Neural progenitor cell (in vitro differentiated cells): ENCODE measurements at regions not wholly inside any gene's neighbourhood (a gene's known extent, or its start where the extent isn't known, plus 50 kb on each side); places are given as distances from the start of the nearest gene placed in this dataset.

ENCODE experiments used
- DNase-seq: peaks from one replicate; pipeline ENCODE4 v3.0.0-alpha.2; 2016; ENCODE audit warnings: low spot score
- H2AFZ ChIP-seq: fragments of 200-600 bp; sonication (generic); replicated peaks from 2 replicates; pipeline ENCODE4 v1.6.1; 2016; ENCODE audit warnings: antibody characterized with exemption
- H3F3A ChIP-seq: fragments of 200-600 bp; sonication (generic); 2 replicates; pipeline ENCODE4 v1.6.1; 2016; ENCODE audit warnings: antibody characterized with exemption, low read depth
- H3K27ac ChIP-seq: fragments of 200-600 bp; sonication (generic); 2 replicates; pipeline ENCODE4 v1.5.1; 2016; ENCODE audit warnings: mild to moderate bottlenecking
- H3K27me3 ChIP-seq: fragments of 200-600 bp; sonication (generic); 2 replicates; pipeline ENCODE4 v1.6.1; 2016; ENCODE audit warnings: mild to moderate bottlenecking, moderate library complexity
- H3K36me3 ChIP-seq: fragments of 200-600 bp; sonication (generic); 2 replicates; pipeline ENCODE4 v1.5.1; 2016
- H3K4me1 ChIP-seq: fragments of 200-600 bp; sonication (generic); 2 replicates; pipeline ENCODE4 v1.6.1; 2016; ENCODE audit warnings: mixed run types
- H3K4me2 ChIP-seq: fragments of 200-600 bp; sonication (generic); 2 replicates; pipeline ENCODE4 v1.6.1; 2016
- H3K4me3 ChIP-seq: fragments of 200-600 bp; sonication (generic); 2 replicates; pipeline ENCODE4 v1.5.1; 2016
- H3K79me2 ChIP-seq: fragments of 200-600 bp; sonication (generic); 2 replicates; pipeline ENCODE4 v1.6.1; 2016; ENCODE audit warnings: low read depth
- H3K9ac ChIP-seq: fragments of 200-600 bp; sonication (generic); 2 replicates; pipeline ENCODE4 v1.6.1; 2016
- H3K9me3 ChIP-seq: fragments of 200-600 bp; sonication (generic); 2 replicates; pipeline ENCODE4 v1.5.1; 2016; ENCODE audit warnings: low read depth
- H4K20me1 ChIP-seq: fragments of 200-600 bp; sonication (generic); 2 replicates; pipeline ENCODE4 v1.6.1; 2016; ENCODE audit warnings: low read depth
- H3K27ac Mint-ChIP-seq: 3 replicates; pipeline ENCODE4 v1.8.0; 2021; ENCODE audit warnings: mixed read lengths
- H3K27me3 Mint-ChIP-seq: 2 replicates; pipeline ENCODE4 v1.8.0; 2022; ENCODE audit warnings: low read depth, mild to moderate bottlenecking, inconsistent platforms, moderate library complexity, mixed read lengths; ENCODE audit not compliant: insufficient read depth
- H3K36me3 Mint-ChIP-seq: 3 replicates; pipeline ENCODE4 v1.8.0; 2021; ENCODE audit warnings: mixed read lengths
- H3K4me1 Mint-ChIP-seq: 3 replicates; pipeline ENCODE4 v1.8.0; 2021; ENCODE audit warnings: mixed read lengths
- H3K4me3 Mint-ChIP-seq: 3 replicates; pipeline ENCODE4 v1.8.0; 2021; ENCODE audit warnings: mild to moderate bottlenecking, moderate library complexity, mixed read lengths
- H3K9me3 Mint-ChIP-seq: 3 replicates; pipeline ENCODE4 v1.8.0; 2020; ENCODE audit warnings: mixed read lengths
- CTCF ChIP-seq: fragments of 200-600 bp; sonication (generic); IDR thresholded peaks from 2 replicates; pipeline ENCODE4 v1.5.1; 2017; ENCODE audit warnings: antibody characterized with exemption, mild to moderate bottlenecking
- EZH2 ChIP-seq: fragments of 200-600 bp; sonication (generic); IDR thresholded peaks from 2 replicates; pipeline ENCODE4 v1.6.1; 2017; ENCODE audit warnings: antibody characterized with exemption, mild to moderate bottlenecking, moderate library complexity
- EZH2phosphoT487 ChIP-seq: fragments of 200-600 bp; sonication (generic); IDR thresholded peaks from 2 replicates; pipeline ENCODE4 v1.6.1; 2017; ENCODE audit warnings: antibody characterized with exemption

DNA sequence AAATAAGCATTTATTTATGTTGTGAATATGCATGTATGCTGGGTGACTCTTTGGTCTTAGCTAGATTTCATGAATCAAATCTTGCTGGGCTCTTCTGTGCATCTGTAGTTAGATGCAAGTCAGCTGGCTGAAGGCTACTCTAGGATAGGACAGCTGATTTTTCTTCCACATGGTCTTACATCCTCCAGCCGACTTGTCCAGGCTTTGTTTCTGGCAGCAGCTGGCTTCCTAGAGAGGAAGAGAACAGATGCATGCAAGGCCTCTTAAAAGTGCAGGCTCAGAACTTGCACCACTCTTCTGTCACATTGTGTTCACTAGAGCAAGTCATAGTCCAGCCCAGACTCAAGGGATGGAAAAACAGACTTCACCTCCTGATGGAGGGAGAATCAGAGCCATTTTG is 435.4 kb upstream of the STXBP6 start:
- H3K9me3 Mint-ChIP-seq = no peaks in the 10 kb centered on the region
- H3K4me1 ChIP-seq = no peaks in the 10 kb centered on the region
- H3K79me2 ChIP-seq = no peaks in the 10 kb centered on the region
- no peaks in the 10 kb centered on the region for H3K4me1 Mint-ChIP-seq
- TF ChIP-seq EZH2 (no peak), CTCF (no peak), EZH2phosphoT487 (no peak)
- H3K36me3 ChIP-seq = no peaks in the 10 kb centered on the region
- H3K4me2 ChIP-seq = no peak overlapping the region
- H4K20me1 ChIP-seq = no peaks in the 10 kb centered on the region
- no peaks in the 10 kb centered on the region for H3K9me3 ChIP-seq
- H2AFZ ChIP-seq = no peak overlapping the region
- no peak overlapping the region for H3K27ac ChIP-seq
- H3K27me3 ChIP-seq = no peaks in the 10 kb centered on the region
- H3K27me3 Mint-ChIP-seq = peaks cover 3% of the 10 kb centered on the region
- no peaks in the 10 kb centered on the region for H3F3A ChIP-seq
- H3K36me3 Mint-ChIP-seq = no peaks in the 10 kb centered on the region
- DNase-seq = no peak
- H3K4me3 ChIP-seq = no peak overlapping the region
- H3K4me3 Mint-ChIP-seq = no peak overlapping the region
- no peak overlapping the region for H3K9ac ChIP-seq
- H3K27ac Mint-ChIP-seq = no peak overlapping the region

DNA sequence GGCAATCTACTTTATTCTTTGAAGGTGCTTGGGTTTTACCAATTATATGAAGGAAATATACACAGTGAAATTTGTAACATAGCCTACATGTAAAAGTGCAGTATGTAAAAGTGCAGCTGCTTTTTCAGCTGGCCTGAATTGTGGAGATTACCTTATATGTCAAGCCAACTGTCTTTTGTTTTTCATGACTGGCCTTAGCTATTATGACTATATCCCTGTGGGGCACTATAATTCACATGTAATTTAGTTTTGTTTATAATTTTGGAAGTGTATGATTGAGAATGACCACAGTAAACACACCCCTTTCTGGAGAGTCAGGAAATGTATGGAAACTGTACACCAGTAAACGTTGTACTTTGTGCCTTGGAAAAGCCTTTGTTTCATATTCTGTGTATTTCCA is 435.0 kb upstream of the STXBP6 start:
- Mint-ChIP-seq H3K9me3 (no peaks in the 10 kb centered on the region), H3K4me1 (no peaks in the 10 kb centered on the region), H3K27me3 (peaks cover 3% of the 10 kb centered on the region), H3K4me3 (no peak overlapping the region), H3K36me3 (no peaks in the 10 kb centered on the region), H3K27ac (no peak overlapping the region)
- Histone ChIP-seq H3K4me2 (no peak overlapping the region), H2AFZ (no peak overlapping the region), H3K27me3 (no peaks in the 10 kb centered on the region), H3K27ac (no peak overlapping the region), H3K4me3 (no peak overlapping the region), H3K9ac (no peak overlapping the region), H3K4me1 (no peaks in the 10 kb centered on the region), H4K20me1 (no peaks in the 10 kb centered on the region), H3K9me3 (no peaks in the 10 kb centered on the region), H3K79me2 (no peaks in the 10 kb centered on the region), H3K36me3 (no peaks in the 10 kb centered on the region), H3F3A (no peaks in the 10 kb centered on the region)
- no peak for DNase-seq
- TF ChIP-seq EZH2 (no peak), CTCF (no peak), EZH2phosphoT487 (no peak)

- Mint-ChIP-seq H3K36me3 (no peaks in the 10 kb centered on the region), H3K27me3 (peaks cover 3% of the 10 kb centered on the region), H3K9me3 (no peaks in the 10 kb centered on the region), H3K4me3 (no peak overlapping the region), H3K27ac (no peak overlapping the region), H3K4me1 (no peaks in the 10 kb centered on the region)
- Histone ChIP-seq H3K27me3 (no peaks in the 10 kb centered on the region), H3K4me3 (no peak overlapping the region), H3K36me3 (no peaks in the 10 kb centered on the region), H3F3A (no peaks in the 10 kb centered on the region), H3K79me2 (no peaks in the 10 kb centered on the region), H3K4me1 (no peaks in the 10 kb centered on the region), H4K20me1 (no peaks in the 10 kb centered on the region), H3K4me2 (no peak overlapping the region), H3K9me3 (no peaks in the 10 kb centered on the region), H3K9ac (no peak overlapping the region), H3K27ac (no peak overlapping the region), H2AFZ (no peak overlapping the region)
- TF ChIP-seq EZH2phosphoT487 = no peak
- peak; percentile 26 for TF ChIP-seq CTCF
- DNase-seq = no peak
These were observed 434.3 kb upstream of the STXBP6 start for GRCh38 chr14:25484235-25484634.
